B cell (primary cell): ENCODE measurements at regions not wholly inside any gene's neighbourhood (a gene's known extent, or its start where the extent isn't known, plus 50 kb on each side); places are given as distances from the start of the nearest gene placed in this dataset.

Experiments
- ATAC-seq: fragments of 200-7000 bp; cut with Tn5 transposase; one replicate; pipeline ENCODE4 v1.10.0; 2021; ENCODE audit warnings: low read depth, mild to moderate bottlenecking, moderate number of reproducible peaks, moderate library complexity
- CTCF ChIA-PET: fragments of 350-600 bp; sonication (Branson Sonifier 250); formaldehyde crosslinking; loops from one replicate; lab custom pipeline; 2021; ENCODE audit warnings: antibody characterized with exemption, inconsistent platforms; lab: Charles Lee
- POLR2A ChIA-PET: fragments of 350-600 bp; sonication (Branson Sonifier 250); formaldehyde crosslinking; loops from one replicate; lab custom pipeline; 2021; ENCODE audit warnings: antibody characterized with exemption; lab: Charles Lee
- DNase-seq: peaks from one replicate; pipeline ENCODE4 v3.0.0; 2013
- H2AFZ ChIP-seq: 2 replicates; pipeline ENCODE4 v1.6.1; 2012; ENCODE audit warnings: mild to moderate bottlenecking, low read depth, low read length; ENCODE audit not compliant: insufficient read depth, poor library complexity, severe bottlenecking
- H3K27ac ChIP-seq, 2 donors: 1 replicate in 1 of 2; 2 replicates in 1 of 2; pipeline ENCODE4 v1.5.1; 2012 to 2013; ENCODE audit warnings: low read length in 2 of 2, mild to moderate bottlenecking in 2 of 2, moderate library complexity in 1 of 2
- H3K27me3 ChIP-seq, 4 experiments: fragments of 200-600 bp in 1 of 4; sonication (generic) in 1 of 4; replicated peaks in 1 of 4; 1 replicate in 2 of 4; 2 replicates in 2 of 4; pipeline versions ENCODE4 v1.6.1 to v1.7.0; 2013 to 2016; ENCODE audit warnings: low read length in 3 of 4, mild to moderate bottlenecking in 2 of 4, mixed read lengths in 1 of 4, moderate library complexity in 1 of 4; ENCODE audit not compliant: insufficient read depth in 4 of 4, control insufficient read depth in 3 of 4; ENCODE audit errors: control extremely low read depth in 1 of 4
- H3K36me3 ChIP-seq, 2 experiments: replicated peaks in 1 of 2; 1 replicate in 1 of 2; 2 replicates in 1 of 2; pipeline versions ENCODE4 v1.6.1 to v1.7.1; 2013; ENCODE audit warnings: low read length in 1 of 2; ENCODE audit not compliant: insufficient read depth in 2 of 2, control insufficient read depth in 1 of 2; ENCODE audit errors: control extremely low read depth in 1 of 2, extremely low read depth in 1 of 2
- H3K4me1 ChIP-seq, 2 donors: fragments of 200-600 bp in 1 of 2; sonication (generic) in 1 of 2; 1 replicate in 1 of 2; 2 replicates in 1 of 2; pipeline versions ENCODE4 v1.5.1 to v1.6.1; 2013 to 2017; ENCODE audit warnings: low read length in 2 of 2; ENCODE audit not compliant: control insufficient read depth in 2 of 2, insufficient read depth in 2 of 2
- H3K4me2 ChIP-seq: replicated peaks from 2 replicates; pipeline ENCODE3; 2012; ENCODE audit warnings: mild to moderate bottlenecking, low read depth, low read length; ENCODE audit not compliant: poor library complexity, severe bottlenecking
- H3K4me3 ChIP-seq, 5 experiments: fragments of 200-600 bp in 1 of 5; sonication (generic) in 1 of 5; 1 replicate in 3 of 5; 2 replicates in 2 of 5; pipeline versions ENCODE4 v1.5.1 to v1.7.0; 2011 to 2016; ENCODE audit warnings: low read length in 4 of 5, mild to moderate bottlenecking in 4 of 5, low read depth in 2 of 5, control low read depth in 1 of 5, moderate library complexity in 1 of 5; ENCODE audit not compliant: insufficient read depth in 1 of 5; ENCODE audit errors: control extremely low read depth in 1 of 5, extremely low read depth in 1 of 5
- H3K79me2 ChIP-seq: fragments of 200-600 bp; sonication (generic); one replicate; pipeline ENCODE4 v1.6.0; 2016; ENCODE audit warnings: low read length; ENCODE audit not compliant: control insufficient read depth, insufficient read depth
- H3K9ac ChIP-seq: fragments of 200-600 bp; sonication (generic); 2 replicates; pipeline ENCODE4 v1.6.1; 2017; ENCODE audit warnings: mild to moderate bottlenecking, low read length, moderate library complexity
- H3K9me3 ChIP-seq, 3 donors: one replicate each; pipeline versions ENCODE4 v1.6.1 to v1.7.1; 2013; ENCODE audit warnings: low read length in 2 of 3; ENCODE audit not compliant: control insufficient read depth in 2 of 3, insufficient read depth in 1 of 3; ENCODE audit errors: control extremely low read depth in 1 of 3
- H4K20me1 ChIP-seq: 2 replicates; pipeline ENCODE4 v1.6.0; 2012; ENCODE audit warnings: mild to moderate bottlenecking, low read length; ENCODE audit not compliant: insufficient read depth, control insufficient read depth, poor library complexity, severe bottlenecking
- H3K27ac Mint-ChIP-seq: one replicate; pipeline ENCODE4 v1.8.0; 2021; ENCODE audit warnings: mixed read lengths
- H3K27me3 Mint-ChIP-seq: one replicate; pipeline ENCODE4 v1.8.0; 2021; ENCODE audit warnings: mixed read lengths
- H3K4me1 Mint-ChIP-seq: one replicate; pipeline ENCODE4 v1.8.0; 2021; ENCODE audit warnings: mixed read lengths
- H3K4me3 Mint-ChIP-seq: one replicate; pipeline ENCODE4 v1.8.0; 2021; ENCODE audit warnings: mixed read lengths
- H3K9me3 Mint-ChIP-seq: one replicate; pipeline ENCODE4 v1.8.0; 2022; ENCODE audit warnings: mixed read lengths; ENCODE audit not compliant: insufficient read depth
- EZH2 ChIP-seq: IDR thresholded peaks from 2 replicates; pipeline ENCODE4 v1.6.1; 2012; ENCODE audit warnings: borderline replicate concordance, low read depth, mild to moderate bottlenecking, moderate library complexity, low read length; ENCODE audit not compliant: insufficient read depth, poor library complexity, severe bottlenecking
- WGBS: methylation state at CpG from one replicate; pipeline ENCODE4 v1.1.5; 2013; ENCODE audit warnings: missing lambda C conversion rate; ENCODE audit not compliant: insufficient coverage; 5-methylcytosine and 5-hydroxymethylcytosine counted together
- intact Hi-C: fragments of 100-400 bp; cut with micrococcal nuclease; formaldehyde crosslinking; loops from one replicate; pipeline ENCODE4 v1.10.0; 2022
- TF ChIP-seq, protein P1 (sequence below): fragments of 200-600 bp; IDR thresholded peaks from one replicate; pipeline ENCODE4 v1.8.0; 2022; ENCODE audit warnings: antibody characterized with exemption, mild to moderate bottlenecking

- H3K36me3 ChIP-seq = no peaks in the 10 kb centered on the region
- Mint-ChIP-seq H3K9me3 (no peaks in the 10 kb centered on the region), H3K27ac (no peak overlapping the region), H3K27me3 (peaks cover 10% of the 10 kb centered on the region), H3K4me3 (no peak overlapping the region), H3K4me1 (no peaks in the 10 kb centered on the region)
- H2AFZ ChIP-seq = peak overlapping the region; percentile 9
- no peak for TF ChIP-seq EZH2
- TF ChIP-seq, protein P1, sequence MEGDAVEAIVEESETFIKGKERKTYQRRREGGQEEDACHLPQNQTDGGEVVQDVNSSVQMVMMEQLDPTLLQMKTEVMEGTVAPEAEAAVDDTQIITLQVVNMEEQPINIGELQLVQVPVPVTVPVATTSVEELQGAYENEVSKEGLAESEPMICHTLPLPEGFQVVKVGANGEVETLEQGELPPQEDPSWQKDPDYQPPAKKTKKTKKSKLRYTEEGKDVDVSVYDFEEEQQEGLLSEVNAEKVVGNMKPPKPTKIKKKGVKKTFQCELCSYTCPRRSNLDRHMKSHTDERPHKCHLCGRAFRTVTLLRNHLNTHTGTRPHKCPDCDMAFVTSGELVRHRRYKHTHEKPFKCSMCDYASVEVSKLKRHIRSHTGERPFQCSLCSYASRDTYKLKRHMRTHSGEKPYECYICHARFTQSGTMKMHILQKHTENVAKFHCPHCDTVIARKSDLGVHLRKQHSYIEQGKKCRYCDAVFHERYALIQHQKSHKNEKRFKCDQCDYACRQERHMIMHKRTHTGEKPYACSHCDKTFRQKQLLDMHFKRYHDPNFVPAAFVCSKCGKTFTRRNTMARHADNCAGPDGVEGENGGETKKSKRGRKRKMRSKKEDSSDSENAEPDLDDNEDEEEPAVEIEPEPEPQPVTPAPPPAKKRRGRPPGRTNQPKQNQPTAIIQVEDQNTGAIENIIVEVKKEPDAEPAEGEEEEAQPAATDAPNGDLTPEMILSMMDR = no peak
- H3K4me1 ChIP-seq = peaks cover 6 to 12% of the 10 kb centered on the region in 2 donors
- CTCF ChIA-PET = no interaction called here
- H3K79me2 ChIP-seq = no peaks in the 10 kb centered on the region
- POLR2A ChIA-PET = no interaction called here
- no peak overlapping the region for H3K9ac ChIP-seq
- no peak overlapping the region for H3K27ac ChIP-seq
- H3K4me2 ChIP-seq = peak overlapping the region; percentile 2
- intact Hi-C loops = no loop called here
- no peak for ATAC-seq
- no peak for DNase-seq
- H4K20me1 ChIP-seq = no peaks in the 10 kb centered on the region
- no peaks in the 10 kb centered on the region for H3K9me3 ChIP-seq
- no peak overlapping the region for H3K4me3 ChIP-seq
- H3K27me3 ChIP-seq = no peaks in the 10 kb centered on the region
Observed at GRCh38 chr5:57405984-57406383, 76.6 kb downstream of the ACTBL2 start.

DNA sequence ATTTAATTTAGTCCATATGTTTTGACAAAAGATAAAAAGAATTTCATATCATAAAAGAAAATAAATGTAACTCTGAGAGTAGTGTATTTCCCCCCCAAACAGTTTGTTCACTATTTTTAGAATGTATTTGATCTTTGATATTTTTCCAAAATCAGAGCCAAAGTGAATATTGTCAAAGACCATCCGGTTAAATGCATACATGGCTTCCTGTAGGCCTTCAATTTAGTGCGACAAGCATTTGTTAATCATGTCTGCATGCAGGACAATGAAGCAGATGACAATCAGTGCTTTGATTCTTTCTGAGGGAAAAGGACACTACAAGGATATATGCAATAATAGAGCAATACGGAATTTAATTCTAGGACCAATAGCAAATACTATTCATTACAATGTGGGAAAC lies 79.8 kb downstream of the ACTBL2 start:
- peaks cover 6 to 12% of the 10 kb centered on the region in 2 donors for H3K4me1 ChIP-seq
- H3K4me3 ChIP-seq = no peak overlapping the region
- Mint-ChIP-seq H3K27ac (no peak overlapping the region), H3K27me3 (peaks cover 10% of the 10 kb centered on the region), H3K4me3 (no peak overlapping the region), H3K9me3 (no peaks in the 10 kb centered on the region), H3K4me1 (no peaks in the 10 kb centered on the region)
- ChIA-PET CTCF (no interaction called here), POLR2A (no interaction called here)
- TF ChIP-seq EZH2 = no peak
- TF ChIP-seq, protein P1 = no peak
- no peaks in the 10 kb centered on the region for H3K79me2 ChIP-seq
- ATAC-seq (no peak), DNase-seq (no peak)
- WGBS = 92% methylated on average over 2 of the region's 3 CpGs
- H3K4me2 ChIP-seq = no peak overlapping the region
- H4K20me1 ChIP-seq = no peaks in the 10 kb centered on the region
- intact Hi-C loops = no loop called here
- H3K9ac ChIP-seq = no peak overlapping the region
- no peaks in the 10 kb centered on the region for H3K9me3 ChIP-seq
- no peaks in the 10 kb centered on the region for H3K27me3 ChIP-seq
- H3K27ac ChIP-seq = no peak overlapping the region
- no peak overlapping the region for H2AFZ ChIP-seq
- no peaks in the 10 kb centered on the region for H3K36me3 ChIP-seq
